GM12878 (cell line): ENCODE measurements at regions not wholly inside any gene's neighbourhood (a gene's known extent, or its start where the extent isn't known, plus 50 kb on each side); places are given as distances from the start of the nearest gene placed in this dataset.

Source experiments
- ATAC-seq: fragments of 200-7000 bp; cut with Tn5 transposase; 3 replicates; pipeline ENCODE4 v1.9.1; 2020; ENCODE audit warnings: mild to moderate bottlenecking, moderate library complexity
- BruUV-seq: library from RNA; stranded (reverse); fragments of 400-500 nt; replicated peaks from 2 replicates; lab custom pipeline; 2021; lab: Mats Ljungman, UMichigan
- CTCF ChIA-PET: fragments of 300-600 bp; sonication (Branson Sonifier 250); formaldehyde crosslinking; extraction: SDS; loops from one replicate; lab custom pipeline; 2021; ENCODE audit warnings: inconsistent platforms; lab: Yijun Ruan, JAX
- POLR2A ChIA-PET: fragments of 350-600 bp; formaldehyde crosslinking; extraction: SDS; loops from one replicate; lab custom pipeline; 2021; ENCODE audit warnings: inconsistent platforms; lab: Charles Lee
- RAD21 ChIA-PET: fragments of 300-600 bp; sonication (Branson Sonifier 250); formaldehyde crosslinking; loops from one replicate; lab custom pipeline; 2023; ENCODE audit warnings: antibody characterized with exemption; ENCODE audit not compliant: unreplicated experiment; lab: Charles Lee
- SMC1A ChIA-PET: fragments of 300-600 bp; sonication (Branson Sonifier 250); formaldehyde crosslinking; loops from one replicate; lab custom pipeline; 2023; ENCODE audit not compliant: unreplicated experiment, uncharacterized antibody; lab: Charles Lee
- DNase-seq: peaks from one replicate; pipeline ENCODE4 v3.0.0-alpha.2; 2011; ENCODE audit warnings: low read depth, low spot score
- FAIRE-seq: peaks from 3 replicates; lab custom pipeline; 2011; peaks lifted over from hg19 to GRCh38; lab: Jason Lieb, UNC
- H2AFZ ChIP-seq: 2 replicates; pipeline ENCODE4 v1.6.0; 2011; ENCODE audit warnings: low read depth, low read length, control low read depth; ENCODE audit not compliant: control insufficient read depth
- H3K27ac ChIP-seq: 2 replicates; pipeline ENCODE4 v1.5.1; 2011; ENCODE audit warnings: control low read depth; ENCODE audit not compliant: control insufficient read depth, insufficient read depth
- H3K27me3 ChIP-seq, 2 experiments: replicated peaks in 1 of 2; 2 replicates each; pipeline versions ENCODE4 v1.6.0 to v1.6.1; 2011; ENCODE audit warnings: low read length in 1 of 2; ENCODE audit not compliant: control insufficient read depth in 2 of 2, insufficient read depth in 2 of 2
- H3K36me3 ChIP-seq, 2 experiments: 2 replicates each; pipeline ENCODE4 v1.5.1; 2011; ENCODE audit warnings: low read length in 1 of 2; ENCODE audit not compliant: control insufficient read depth in 2 of 2, insufficient read depth in 2 of 2
- H3K4me1 ChIP-seq: 2 replicates; pipeline ENCODE4 v1.6.1; 2011; ENCODE audit warnings: mild to moderate bottlenecking, low read length, moderate library complexity, mixed read lengths; ENCODE audit not compliant: control insufficient read depth, insufficient read depth
- H3K4me2 ChIP-seq: 2 replicates; pipeline ENCODE4 v1.6.0; 2011; ENCODE audit warnings: control low read depth; ENCODE audit not compliant: control insufficient read depth, insufficient read depth
- H3K4me3 ChIP-seq: fragments of 200-600 bp; sonication (generic); 2 replicates; pipeline ENCODE4 v1.5.1; 2016
- H3K79me2 ChIP-seq: 2 replicates; pipeline ENCODE4 v1.6.0; 2011; ENCODE audit warnings: low read length; ENCODE audit not compliant: control insufficient read depth, insufficient read depth
- H3K9ac ChIP-seq: 2 replicates; pipeline ENCODE4 v1.8.0; 2011; ENCODE audit warnings: low read length, control low read depth, mixed read lengths; ENCODE audit not compliant: control insufficient read depth, insufficient read depth
- H3K9me3 ChIP-seq: replicated peaks from 3 replicates; pipeline ENCODE4 v1.5.1; 2011; ENCODE audit warnings: mild to moderate bottlenecking, low read length; ENCODE audit not compliant: control insufficient read depth, insufficient read depth
- H4K20me1 ChIP-seq: 2 replicates; pipeline ENCODE4 v1.6.0; 2011; ENCODE audit not compliant: control insufficient read depth, insufficient read depth
- NR2C2 ChIP-seq: IDR thresholded peaks from 2 replicates; pipeline ENCODE4 v1.6.1; 2011; ENCODE audit warnings: borderline replicate concordance, low read depth; ENCODE audit not compliant: control insufficient read depth, insufficient read length
- RFX5 ChIP-seq: IDR thresholded peaks from 2 replicates; pipeline ENCODE4 v1.6.1; 2011; ENCODE audit warnings: low read depth, low read length, improper control_type of control experiment
- WGBS: methylation state at CpG from one replicate; pipeline ENCODE4 v1.1.6; 2016; ENCODE audit warnings: low lambda C conversion rate; ENCODE audit not compliant: insufficient replicate concordance, insufficient coverage; ENCODE audit errors: missing lambda C conversion rate; 5-methylcytosine and 5-hydroxymethylcytosine counted together
- in situ Hi-C: fragments of 300-500 bp; cut with MboI; formaldehyde crosslinking; loops from 9 replicates; pipeline ENCODE4 v1.14.3; 2018; ENCODE audit warnings: mixed read lengths
- intact Hi-C: fragments of 100-400 bp; cut with micrococcal nuclease; formaldehyde crosslinking; loops from one replicate; pipeline ENCODE4 v1.14.2; 2022; ENCODE audit not compliant: unreplicated experiment

DNA sequence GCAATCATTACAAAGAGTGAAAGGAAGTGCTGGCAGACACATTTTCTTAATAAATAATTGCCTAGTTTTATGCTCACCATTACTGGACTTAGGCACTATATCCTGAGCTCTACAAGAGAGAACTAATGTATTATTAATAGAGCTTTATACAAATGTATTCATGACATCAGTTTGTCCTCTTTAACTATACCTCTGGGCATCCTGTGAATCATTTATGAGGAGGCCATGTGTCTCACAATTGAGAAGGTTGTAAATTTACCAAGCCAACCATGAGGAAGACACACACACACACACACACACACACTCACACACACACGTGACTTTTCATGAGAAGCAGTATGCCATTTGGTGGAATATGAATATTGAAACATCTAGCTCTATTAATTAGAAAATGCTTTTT lies 728.2 kb downstream of the ARAP2 start:
- Histone ChIP-seq H3K36me3 (no peaks in the 10 kb centered on the region), H4K20me1 (no peaks in the 10 kb centered on the region), H3K9ac (no peak overlapping the region), H3K79me2 (no peaks in the 10 kb centered on the region), H2AFZ (no peak overlapping the region), H3K27me3 (no peaks in the 10 kb centered on the region), H3K27ac (no peak overlapping the region), H3K4me2 (no peak overlapping the region), H3K9me3 (no peaks in the 10 kb centered on the region), H3K4me1 (no peaks in the 10 kb centered on the region), H3K4me3 (no peak overlapping the region)
- intact Hi-C loops, result no loop called here
- SMC1A ChIA-PET, result no interaction called here
- DNase-seq (no peak), FAIRE-seq (no peak), ATAC-seq (no peak)
- 0% methylated on average over 1 of the region's 1 CpG for WGBS
- POLR2A ChIA-PET, result no interaction called here
- CTCF ChIA-PET, result no interaction called here
- no TSS peak for BruUV-seq
- in situ Hi-C loops, result no loop called here
- no peak for TF ChIP-seq RFX5
- RAD21 ChIA-PET, result no interaction called here

DNA sequence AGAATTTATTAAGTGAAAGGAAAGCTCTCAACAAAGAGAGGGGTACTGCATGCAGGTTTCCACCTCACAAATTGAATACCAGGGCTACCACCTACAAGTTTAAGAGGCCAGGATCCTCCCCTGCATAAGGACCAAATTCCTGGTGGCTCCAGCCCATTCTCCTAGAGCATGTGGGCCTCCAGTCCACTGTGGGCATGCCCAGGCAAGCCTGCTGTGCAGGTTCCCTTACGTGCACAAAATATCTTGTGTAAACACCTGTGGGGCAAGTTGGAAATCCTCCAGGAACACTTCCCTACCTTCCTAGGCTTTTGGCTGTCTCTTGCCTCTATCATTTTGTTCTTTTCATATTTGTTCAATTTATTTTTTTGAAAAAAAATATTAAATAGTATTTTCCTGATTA lies 724.3 kb downstream of the ARAP2 start:
- H3K9ac ChIP-seq, result no peak overlapping the region
- no TSS peak for BruUV-seq
- ChIA-PET RAD21 (no interaction called here), POLR2A (no interaction called here), SMC1A (interaction anchor here (1.0 kb wide), 1 partner anchor 14 kb away, joined by 5 read pairs; no protein-coding TSS in a partner anchor), CTCF (no interaction called here)
- no peaks in the 10 kb centered on the region for H3K36me3 ChIP-seq
- no peak for ATAC-seq
- no peak overlapping the region for H2AFZ ChIP-seq
- no peaks in the 10 kb centered on the region for H3K9me3 ChIP-seq
- H3K4me1 ChIP-seq, result no peaks in the 10 kb centered on the region
- WGBS, result 16% methylated on average over 1 of the region's 1 CpG
- no peak overlapping the region for H3K4me3 ChIP-seq
- DNase-seq, result no peak
- no peak for FAIRE-seq
- intact Hi-C loops, result no loop called here
- TF ChIP-seq NR2C2, result no peak
- in situ Hi-C loops, result no loop called here
- no peaks in the 10 kb centered on the region for H4K20me1 ChIP-seq
- H3K27me3 ChIP-seq, result no peaks in the 10 kb centered on the region
- no peak overlapping the region for H3K4me2 ChIP-seq
- H3K27ac ChIP-seq, result no peak overlapping the region
- no peaks in the 10 kb centered on the region for H3K79me2 ChIP-seq
